Activated T-cell treated with anti-CD3 and anti-CD28 coated beads for 4 hours (primary cell): ENCODE measurements at regions not wholly inside any gene's neighbourhood (a gene's known extent, or its start where the extent isn't known, plus 50 kb on each side); places are given as distances from the start of the nearest gene placed in this dataset.
"Not testable (repeated sequence)": the region's sequence is repeated elsewhere in the genome, so short reads cannot be mapped to it uniquely, and the experiment has no call there.

ENCODE experiments used
- DNase-seq: peaks from one replicate; pipeline ENCODE4 v3.0.0-alpha.2; 2020

DNA sequence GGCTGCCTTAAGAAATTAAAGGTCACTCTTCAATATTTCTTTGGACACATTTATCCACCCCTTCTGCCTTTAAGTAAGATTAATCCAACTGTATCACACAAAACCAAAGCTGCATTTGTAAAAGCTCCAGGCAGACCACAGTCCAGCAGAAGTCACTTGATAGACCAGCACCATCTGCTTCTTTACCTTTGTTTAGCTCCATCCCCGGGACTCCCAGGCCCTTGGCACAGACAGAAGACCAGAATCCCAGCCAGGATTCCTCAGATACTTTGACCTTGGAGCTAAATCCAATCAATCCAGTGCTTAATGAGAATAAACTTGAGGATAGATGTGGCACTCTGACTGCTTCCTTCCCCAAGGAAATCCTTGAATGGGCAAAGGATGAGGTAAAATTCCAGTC, 333.1 kb upstream of the RASGEF1B start:
- DNase-seq, result no peak

DNA sequence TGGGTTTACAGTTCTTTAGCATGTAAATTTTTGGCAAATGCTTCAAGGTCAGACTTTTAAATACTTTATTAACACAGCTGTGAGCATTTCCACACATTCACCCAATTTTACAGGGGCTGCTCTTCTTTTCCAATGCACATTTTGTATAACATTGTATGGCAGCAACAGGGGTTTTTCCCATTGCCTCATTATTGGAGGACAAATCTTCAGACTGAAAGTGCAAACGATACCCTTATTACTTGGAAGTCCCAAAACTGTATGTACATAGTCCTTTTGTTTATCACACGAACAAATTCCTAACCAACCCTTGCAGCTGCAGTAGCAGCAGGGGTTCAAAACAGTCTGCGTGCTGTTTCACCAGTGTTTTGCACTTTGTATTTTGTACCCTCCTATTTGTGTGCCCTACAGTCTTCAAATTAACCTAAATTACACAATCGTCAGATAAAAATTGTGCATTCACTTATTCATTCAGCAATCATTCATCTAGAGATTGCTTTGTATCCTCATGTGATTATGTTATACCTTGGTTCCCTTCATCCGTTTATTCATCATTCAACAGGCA, 330.7 kb upstream of the RASGEF1B start:
- no peak for DNase-seq

DNA sequence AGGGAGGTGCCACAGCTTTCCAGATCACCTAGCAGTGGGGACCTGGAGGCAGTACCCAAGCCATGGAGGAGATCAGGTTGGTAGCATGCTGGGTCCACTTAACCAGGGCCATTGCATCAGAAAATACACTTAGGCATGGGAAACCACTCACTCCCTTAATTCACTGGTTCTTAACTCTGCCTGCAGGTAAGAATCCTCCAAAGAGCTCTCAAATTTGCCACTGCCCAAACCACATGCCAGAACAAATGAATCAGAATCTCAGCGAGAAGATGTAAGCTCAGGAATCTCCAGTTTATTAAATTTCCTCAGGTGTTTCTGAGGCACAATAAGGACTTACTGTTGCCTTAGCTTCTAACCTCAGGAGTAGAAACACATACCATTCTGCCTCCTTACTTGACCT, 327.7 kb upstream of the RASGEF1B start:
- no peak for DNase-seq

DNA sequence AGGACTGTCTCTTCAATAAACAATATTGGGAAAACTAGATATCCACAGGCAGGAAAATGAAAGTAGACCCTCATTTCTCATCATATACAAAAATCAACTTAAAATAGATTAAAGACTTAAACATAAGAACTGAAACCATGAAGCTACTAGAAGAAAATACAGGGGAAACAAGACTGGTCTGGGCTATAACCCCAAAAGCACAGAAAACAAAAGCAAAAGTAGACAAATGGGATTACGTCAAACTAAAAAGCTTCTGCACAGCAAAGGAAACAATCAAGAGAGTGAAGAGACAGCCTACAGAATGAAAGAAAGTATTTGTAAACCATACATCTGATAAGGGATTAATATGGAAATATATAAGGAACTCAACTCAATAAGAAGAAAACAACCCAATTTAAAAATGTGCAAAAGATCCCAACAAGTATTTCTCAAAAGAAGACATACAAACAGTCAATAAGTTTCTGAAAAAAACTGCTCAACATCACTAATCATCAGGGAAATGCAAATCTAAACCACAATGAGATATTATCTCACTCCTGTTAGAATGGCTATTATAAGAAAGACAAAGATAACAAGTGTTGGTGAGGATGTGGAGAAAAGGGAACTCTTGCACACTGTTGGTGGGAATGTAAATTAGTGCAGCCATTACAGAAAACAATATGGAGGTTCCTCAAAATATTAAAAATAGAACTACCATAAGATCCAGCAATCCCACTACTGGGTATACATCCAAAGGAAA, 325.3 kb upstream of the RASGEF1B start:
- DNase-seq, result no peak

DNA sequence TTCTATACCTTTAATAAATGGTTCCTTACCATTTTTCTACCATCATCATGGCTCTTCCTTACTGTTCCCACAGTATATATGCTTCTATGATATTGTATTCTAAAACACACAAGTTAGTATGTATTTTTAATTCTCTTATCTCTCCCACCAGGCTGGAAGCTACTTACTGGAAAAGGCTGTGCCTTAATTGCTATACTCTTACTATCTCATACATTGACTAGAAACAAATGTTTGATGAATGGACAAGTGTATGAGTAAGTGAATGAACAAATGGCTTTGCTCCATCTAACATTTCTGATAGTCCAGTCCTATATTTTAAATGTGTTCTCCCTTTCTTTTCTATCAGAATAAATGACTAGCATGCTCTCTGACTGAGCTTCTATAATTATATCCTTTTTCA, 320.8 kb upstream of the RASGEF1B start:
- DNase-seq, result no peak

DNA sequence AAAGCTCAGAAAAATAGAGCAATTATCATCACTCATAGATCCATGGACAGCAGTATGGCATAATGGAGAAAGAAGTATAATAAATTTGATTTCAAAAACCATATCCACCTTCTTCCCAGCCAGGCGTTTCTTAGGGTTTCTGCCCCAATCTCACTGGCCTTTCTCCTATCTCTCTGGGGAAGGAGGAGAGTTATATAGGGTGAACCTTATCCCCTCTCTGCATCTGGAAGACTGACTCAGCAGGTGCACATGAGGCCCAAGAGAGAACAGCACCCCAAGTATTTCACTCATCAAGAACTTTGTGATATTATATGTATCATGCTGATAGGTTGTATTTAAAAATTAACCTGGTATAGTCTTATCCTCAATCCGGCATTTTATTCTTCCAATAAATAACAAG, 318.8 kb upstream of the RASGEF1B start:
- DNase-seq, result no peak

DNA sequence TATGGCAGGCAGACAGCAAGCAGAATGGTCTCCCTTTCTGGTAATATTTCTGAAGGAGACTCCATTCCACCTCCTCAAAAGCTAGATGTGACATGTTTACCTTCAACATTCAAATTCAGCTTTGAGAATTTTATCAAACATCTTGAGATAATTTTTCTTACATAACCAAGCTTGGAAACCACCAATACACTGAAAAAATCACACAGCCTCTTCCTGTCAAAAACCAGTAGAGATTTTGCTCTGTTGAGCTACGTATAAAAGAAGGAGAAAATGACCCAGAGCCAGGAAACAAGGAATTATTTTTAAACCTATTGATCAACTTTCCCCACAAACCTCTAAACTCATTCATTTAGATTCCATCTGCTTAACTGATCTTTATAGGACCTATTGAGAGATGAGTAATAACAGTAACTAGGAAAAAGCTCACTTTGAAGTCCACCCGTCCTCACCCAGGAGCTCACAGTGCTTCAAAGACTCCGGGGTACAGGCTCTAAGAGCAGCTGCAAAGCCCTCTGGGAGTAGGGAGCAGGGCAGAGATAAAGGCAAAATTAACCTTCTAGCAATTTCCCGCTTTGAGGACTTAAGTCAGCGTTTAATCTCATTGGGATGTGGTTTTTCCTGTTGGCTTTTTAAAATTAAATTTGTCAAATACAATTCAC, 318.2 kb upstream of the RASGEF1B start:
- no peak for DNase-seq

DNA sequence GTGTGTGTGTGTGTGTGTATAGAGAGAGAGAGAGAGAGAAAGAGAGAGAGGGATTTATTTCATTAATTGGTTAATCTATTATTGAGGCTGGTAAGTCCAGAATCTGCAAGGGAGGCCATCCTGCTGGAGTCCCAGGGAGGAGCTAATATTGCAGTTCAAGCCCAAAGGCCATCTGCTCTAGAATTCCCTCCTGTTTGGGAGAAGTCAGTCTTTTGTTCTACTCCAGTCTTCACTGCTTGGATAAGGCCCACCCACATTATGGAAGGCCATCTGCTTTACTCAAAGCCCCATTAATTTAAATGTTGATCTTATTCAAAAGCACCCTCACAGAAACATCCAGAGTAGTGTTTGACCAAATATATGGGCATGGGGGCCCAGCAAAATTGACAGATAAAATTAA, 317.5 kb upstream of the RASGEF1B start:
- DNase-seq, result no peak

DNA sequence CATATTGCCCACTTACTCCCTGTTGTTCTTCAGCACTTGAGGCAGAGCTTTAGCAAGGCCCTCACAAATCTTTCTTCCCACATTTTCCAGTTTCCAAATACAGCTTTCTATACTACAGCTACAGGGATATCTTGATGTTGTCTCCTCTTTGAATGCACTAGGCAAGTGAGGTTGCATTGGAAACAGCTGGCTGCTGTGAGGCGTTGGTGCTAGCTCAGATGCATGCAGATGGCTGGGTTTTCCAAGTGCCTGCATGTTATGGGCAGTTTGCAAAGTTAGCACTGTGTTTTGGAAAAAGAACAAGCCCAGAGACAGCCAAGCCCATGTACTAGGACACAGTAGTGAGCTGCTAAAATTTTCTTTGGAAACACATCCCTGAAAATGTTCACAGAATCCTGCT, 315.1 kb upstream of the RASGEF1B start:
- DNase-seq, result no peak

DNA sequence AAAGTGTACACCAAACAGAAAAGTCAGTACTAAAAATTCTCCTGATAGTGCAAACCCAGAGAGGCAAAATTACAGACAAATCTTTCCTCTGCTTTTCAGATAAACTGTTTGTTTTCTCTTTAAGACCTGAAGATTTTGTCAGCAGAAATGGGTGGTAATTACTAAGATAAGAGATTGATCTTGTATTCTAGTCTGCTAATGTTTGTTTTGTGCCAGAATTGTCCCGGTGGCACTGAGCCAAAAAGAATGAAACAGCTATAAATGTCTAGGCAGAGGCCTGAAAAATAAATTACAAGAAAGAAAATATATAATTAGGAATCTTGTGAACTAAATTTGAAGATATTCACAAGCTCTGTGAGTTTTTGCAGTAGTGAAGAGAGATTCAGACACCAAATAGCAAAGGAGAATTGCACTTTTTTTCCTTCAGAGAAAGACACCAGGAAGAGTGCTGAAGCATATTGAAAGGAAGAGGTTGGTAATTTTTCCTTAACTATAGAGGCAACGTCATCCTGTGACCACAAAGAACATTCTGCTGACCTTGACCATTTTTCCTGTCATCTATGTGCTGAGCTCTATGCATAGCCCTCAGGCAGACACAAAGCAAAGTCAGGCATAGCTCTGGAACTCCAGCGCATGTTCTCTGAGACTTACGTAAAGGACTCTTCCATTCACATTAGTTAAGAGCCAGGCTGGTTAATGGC, 314.5 kb upstream of the RASGEF1B start:
- DNase-seq, result no peak

DNA sequence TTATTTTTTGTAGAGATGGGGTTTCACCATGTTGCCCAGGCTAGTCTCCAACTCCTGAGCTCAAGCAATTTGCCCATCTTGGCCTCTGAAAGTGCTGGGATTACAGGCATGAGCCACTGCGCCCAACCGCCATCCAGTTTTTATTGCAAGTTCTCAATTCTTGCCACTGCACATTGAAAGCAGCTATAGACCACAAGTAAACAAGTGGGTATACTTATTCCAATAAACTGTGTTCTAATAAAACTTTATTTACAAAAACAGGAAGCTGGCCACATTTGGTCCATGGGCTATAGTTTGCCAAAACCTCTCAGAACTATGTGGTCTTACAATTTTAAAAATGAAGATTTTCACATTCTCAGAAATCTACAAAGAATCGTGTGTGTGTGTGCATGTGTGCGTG, 313.6 kb upstream of the RASGEF1B start:
- DNase-seq, result no peak

DNA sequence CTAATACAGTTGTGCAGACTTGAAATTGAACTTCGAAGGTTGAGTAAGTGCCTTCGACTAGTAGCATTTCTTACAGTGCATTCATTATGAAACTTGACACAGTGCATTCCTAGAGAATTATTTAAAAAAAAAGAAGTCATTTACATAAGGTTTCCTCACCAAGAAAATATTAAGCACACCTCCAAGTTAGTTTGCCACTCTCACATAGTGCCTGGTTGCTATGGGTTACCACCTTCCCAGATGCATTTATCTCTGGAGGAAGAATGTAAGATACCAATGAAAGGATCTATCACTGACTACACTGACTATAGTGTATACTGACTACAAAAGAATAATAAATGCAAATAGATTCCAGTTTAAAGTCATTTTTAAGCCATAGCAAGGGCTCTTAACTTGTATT, 311.9 kb upstream of the RASGEF1B start:
- no peak for DNase-seq

DNA sequence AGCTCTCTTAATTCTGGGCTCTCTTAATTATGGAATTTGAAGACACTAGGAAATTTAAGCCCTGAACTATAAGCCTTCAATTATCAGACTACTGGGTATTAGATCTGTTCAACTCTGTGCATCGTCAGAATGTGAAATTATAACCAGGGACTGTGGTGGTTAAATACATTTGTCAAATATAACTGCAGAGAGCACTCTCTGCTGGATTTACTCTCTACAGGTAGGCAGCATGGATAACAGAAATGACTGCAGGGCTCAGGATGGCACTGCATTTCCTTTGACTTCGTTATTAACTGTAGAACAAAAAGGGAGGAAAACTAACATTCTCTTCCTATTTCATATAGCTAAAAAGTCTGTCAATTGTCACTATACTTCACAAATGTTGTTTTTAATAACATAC, 310.1 kb upstream of the RASGEF1B start:
- no peak for DNase-seq

DNA sequence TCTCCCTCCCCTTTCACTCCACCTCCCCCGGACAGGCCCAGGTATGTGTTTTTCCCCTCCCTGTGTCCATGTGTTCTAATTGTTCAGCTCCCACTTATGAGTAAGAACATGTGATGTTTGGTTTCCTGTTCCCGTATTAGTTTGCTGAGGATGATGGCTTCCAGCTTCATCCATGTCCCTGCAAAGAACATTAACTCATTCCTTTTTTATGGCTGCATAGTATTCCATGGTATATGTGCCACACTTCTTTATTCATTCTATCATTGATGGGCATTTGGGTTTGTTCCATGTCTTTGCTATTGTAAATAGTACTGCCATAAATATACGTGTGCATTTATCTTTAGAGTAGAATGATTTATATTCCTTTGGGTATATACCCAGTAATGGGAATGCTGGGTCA, 306.0 kb upstream of the RASGEF1B start:
- not testable (repeated sequence) for DNase-seq

DNA sequence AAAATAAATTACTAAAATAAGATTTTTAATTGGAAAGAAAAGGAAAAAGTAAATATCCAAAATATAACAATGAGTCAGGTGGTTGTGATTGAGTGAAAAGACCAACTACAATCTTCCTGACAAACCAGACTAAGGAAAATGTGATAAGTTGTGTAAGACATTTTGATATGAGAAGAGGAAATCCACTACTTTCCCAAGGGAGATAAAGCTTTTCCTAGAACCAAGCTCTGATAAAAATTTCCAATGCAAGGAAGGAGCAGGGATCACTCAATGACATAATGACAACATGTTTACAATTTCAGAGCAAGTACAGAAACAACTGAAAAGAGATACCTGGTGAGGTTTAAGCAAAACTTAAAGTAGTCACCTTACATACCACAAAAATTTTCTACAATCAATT, 305.1 kb upstream of the RASGEF1B start:
- DNase-seq, result no peak

DNA sequence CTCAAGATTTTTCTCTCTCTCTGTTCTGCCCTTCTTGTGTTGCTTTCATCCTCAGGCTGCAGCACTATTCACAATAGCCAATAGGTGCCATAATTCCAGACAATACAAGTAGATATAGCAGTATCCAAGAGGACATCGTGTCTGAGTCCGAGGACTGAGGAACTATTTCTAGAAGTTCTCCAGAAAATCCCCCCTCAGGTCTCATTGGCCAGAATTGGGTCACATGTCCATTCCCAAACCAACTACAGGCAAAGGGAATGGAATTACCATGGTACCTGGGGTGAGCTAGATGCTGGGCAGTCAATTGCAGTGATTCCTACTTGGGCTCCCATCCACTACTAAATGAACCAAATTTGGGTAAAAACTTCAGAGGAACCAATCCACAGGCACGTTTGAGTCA, 301.9 kb upstream of the RASGEF1B start:
- DNase-seq, result no peak

DNA sequence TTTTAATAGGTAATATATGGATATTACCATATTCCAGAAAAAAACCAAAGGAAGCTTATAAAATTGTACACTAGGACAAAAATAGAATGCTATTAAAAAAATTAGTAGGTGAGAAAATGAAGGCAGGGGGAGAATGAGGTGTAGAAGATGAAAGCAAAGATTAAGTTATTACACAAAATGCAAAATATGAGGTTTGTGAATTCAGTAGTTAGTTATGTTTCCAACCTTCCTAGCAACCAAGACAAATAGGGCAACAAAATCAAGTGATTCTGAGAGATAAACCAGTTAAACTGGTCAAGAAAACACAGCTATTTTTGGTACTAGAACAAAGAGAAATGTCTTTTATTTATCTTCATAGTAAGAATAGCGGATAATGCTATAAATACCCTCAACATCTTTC, 300.0 kb upstream of the RASGEF1B start:
- no peak for DNase-seq

DNA sequence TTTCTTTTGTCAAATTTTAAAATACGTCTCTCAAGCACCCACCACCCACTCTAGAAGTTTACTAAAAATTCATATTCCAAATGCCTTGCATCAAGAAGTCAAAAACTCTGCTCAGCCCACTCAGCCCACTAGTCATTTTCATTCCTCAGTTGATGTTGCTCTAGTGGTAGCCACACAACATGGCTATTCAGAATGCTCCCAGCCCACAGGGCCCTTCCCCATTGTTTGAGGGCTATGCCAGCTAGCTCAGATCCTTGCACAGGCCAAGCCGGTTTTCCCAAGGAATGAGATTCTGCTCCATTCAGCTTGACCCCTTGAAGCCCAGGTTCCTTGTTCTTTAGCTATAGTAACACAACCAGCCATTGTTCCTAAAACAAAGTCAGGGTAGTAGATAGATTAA, 297.5 kb upstream of the RASGEF1B start:
- no peak for DNase-seq

DNA sequence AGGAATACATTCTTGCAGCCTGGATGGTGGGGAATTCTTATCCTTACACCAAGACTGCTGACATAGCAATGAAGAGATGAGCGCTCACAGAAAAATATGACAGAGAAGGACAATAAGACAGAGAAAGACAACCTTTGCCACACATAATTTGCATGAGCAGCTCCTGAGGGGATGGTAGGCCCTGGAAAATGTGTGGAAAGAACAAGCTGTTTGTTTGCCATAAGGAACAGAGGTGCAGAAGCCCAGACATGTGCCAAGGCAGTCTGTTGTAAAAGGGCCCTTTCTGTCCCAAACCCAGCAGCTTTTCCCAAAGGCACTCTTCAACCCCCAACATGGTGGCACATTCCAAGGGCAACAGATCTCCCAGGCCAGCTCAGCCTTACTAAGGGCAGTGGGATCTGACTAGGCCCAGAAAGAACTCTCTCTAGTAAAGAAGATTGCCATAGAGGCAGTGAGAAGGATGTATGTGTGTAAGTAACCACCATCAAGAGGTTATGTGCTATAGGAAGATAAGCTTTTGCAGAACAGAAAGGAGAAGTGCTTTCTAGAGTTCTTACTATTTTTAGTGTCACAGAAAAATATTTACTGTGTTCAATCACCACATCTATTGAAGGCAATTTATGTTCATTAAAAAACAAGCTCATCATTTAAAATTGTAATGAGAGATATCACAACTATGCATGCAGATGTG, 287.0 kb upstream of the RASGEF1B start:
- no peak for DNase-seq

DNA sequence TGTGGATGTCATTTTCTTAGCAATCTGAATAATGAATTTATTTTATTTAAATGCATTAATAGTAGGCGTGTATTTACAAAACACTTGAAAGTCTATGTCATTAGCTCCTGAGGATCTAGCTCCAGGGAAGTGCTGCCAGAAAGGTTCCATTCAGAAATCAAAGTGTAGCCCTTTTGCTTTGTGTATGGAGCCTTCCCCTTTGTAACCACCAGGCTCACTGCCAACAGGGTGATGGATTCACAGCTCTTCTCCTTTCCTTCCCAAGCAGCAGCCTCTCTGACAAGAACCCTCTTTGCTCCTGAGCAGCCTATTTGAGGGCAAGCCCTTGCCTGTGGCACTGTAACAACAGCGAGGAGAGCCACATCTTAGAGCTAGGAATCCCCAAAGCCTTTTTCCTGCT, 286.0 kb upstream of the RASGEF1B start:
- DNase-seq, result no peak

DNA sequence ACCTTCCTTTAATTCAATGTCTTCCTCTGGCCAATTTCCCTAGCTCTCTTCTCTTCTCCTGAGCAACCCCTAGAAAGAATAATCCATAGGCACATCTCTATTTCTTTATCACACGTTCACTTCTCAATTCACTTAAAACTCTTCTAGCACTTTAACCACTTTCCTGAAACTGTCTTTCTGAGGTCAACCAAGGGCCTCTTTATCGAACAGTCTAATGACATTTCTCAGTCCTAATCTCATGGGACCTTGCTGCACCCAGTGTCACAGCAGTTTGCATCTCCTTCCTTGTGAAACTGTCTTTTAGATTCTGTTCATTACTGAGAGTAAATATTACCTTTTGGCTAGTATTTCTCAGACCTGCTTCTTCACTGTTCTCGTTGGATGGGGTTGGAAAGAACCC, 285.3 kb upstream of the RASGEF1B start:
- DNase-seq, result no peak

DNA sequence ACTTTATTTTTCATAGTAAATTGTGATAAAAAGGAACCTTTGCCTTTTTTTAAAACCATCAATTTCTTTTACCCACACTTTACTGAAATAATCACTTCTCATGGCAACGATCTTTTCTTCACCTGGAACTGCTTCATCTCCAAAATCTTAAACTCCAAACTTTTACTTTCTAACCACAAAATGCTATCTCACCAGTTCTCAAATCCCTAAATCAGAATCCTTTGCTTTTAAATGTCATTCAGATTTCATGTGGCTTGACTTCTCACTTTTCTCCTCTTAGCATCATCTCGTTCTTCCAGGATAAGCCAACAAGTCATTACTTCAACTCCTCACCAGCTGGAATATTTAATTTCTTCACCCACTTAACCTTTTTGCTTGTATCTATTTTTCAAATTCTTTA, 284.3 kb upstream of the RASGEF1B start:
- no peak for DNase-seq

DNA sequence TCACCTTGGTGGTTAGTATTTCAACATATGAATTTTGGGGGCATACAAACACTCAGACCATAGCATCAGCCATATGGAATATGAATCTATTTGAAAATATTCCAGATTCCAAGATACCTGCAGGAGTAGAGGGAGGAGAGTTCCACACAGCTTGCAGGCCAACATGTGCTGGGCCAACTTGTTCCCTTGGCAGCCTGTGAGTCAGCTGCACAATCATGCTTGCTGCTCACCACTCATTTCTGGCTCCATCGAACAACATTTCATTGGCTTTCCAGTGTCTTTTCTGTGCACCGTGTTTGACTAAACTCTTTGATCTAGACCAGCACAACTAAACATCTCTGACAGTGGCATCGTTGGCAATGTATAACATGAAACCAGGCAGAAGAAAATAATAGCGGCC, 282.5 kb upstream of the RASGEF1B start:
- no peak for DNase-seq
